ENCODE measurements at regions not wholly inside any gene's neighbourhood (a gene's known extent, or its start where the extent isn't known, plus 50 kb on each side); places are given as distances from the start of the nearest gene placed in this dataset.
"Not testable (repeated sequence)": the region's sequence is repeated elsewhere in the genome, so short reads cannot be mapped to it uniquely, and the experiment has no call there.

GRCh38 chr18:51569561-51569960 is 372.1 kb upstream of the MEX3C start:
- DNase-seq = no peak
- Histone ChIP-seq H3K27ac (no peak overlapping the region), H3K27me3 (no peaks in the 10 kb centered on the region), H3K4me1 (no peaks in the 10 kb centered on the region), H3K9me3 (peaks cover 0 to under 1% (median 0%) of the 10 kb centered on the region in 4 donors), H3K36me3 (no peaks in the 10 kb centered on the region), H3K4me3 (no peak overlapping the region)
- TF ChIP-seq EP300 (IDR thresholded peaks at IDR 0.05) (no peak), CTCF (IDR thresholded peaks at IDR 0.05) (no peak), POLR2A (IDR thresholded peaks at IDR 0.05) (no peak), POLR2AphosphoS5 (IDR thresholded peaks at IDR 0.05) (no peak)
- WGBS, 5 donors = 58 to 77% (median 73%) methylated on average over 2 of the region's 2 CpGs
- intact Hi-C loops (cut with DNase I; ENCODE audit: low total_unique reads) = no loop called here

- H3K4me1 ChIP-seq; H3K27ac ChIP-seq; H3K36me3 ChIP-seq; H3K9me3 ChIP-seq; intact Hi-C loops (cut with DNase I; ENCODE audit: low total_unique reads); H3K4me3 ChIP-seq; DNase-seq; H3K27me3 ChIP-seq: not testable (repeated sequence)
- WGBS, 5 donors = 75 to 81% (median 76%) methylated on average over 4 of the region's 4 CpGs
Observed at GRCh38 chr18:51570071-51570470, 372.6 kb upstream of the MEX3C start.

DNA sequence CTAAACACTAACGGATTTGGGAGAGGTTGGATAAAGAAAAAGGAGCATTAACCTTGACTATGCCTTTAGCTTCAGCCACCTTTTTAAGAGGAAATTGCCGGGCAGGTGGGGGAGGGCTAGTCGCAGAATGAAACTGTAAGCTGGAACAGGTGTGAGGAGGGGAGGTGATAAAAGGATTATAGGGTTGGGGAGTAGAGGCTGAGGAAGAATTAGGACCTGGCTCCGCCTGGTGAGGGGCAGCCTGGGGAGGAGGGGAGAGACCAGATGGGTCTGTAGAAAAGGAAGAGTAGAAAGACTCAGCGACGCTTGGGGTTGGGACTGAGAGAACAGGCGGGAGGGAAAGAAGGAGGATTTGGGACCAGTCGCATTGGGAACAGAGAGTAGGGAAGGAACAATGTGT is 376.4 kb upstream of the MEX3C start:
- WGBS, 5 donors = 69 to 74% (median 71%) methylated on average over 7 to 8 of the region's 8 CpGs
- peaks cover 0 to 11% (median 6%) of the 10 kb centered on the region in 4 donors for H3K9me3 ChIP-seq
- H3K27ac ChIP-seq; H3K4me3 ChIP-seq; H3K27me3 ChIP-seq; intact Hi-C loops (cut with DNase I; ENCODE audit: low total_unique reads); H3K36me3 ChIP-seq; H3K4me1 ChIP-seq; DNase-seq: not testable (repeated sequence)

GRCh38 chr18:51575171-51575570 is 377.7 kb upstream of the MEX3C start:
- H3K27me3 ChIP-seq = no peaks in the 10 kb centered on the region
- TF ChIP-seq POLR2AphosphoS5 (IDR thresholded peaks at IDR 0.05) = no peak
- no peak for TF ChIP-seq EP300 (IDR thresholded peaks at IDR 0.05)
- no peak for TF ChIP-seq CTCF (IDR thresholded peaks at IDR 0.05)
- no peak for TF ChIP-seq POLR2A (IDR thresholded peaks at IDR 0.05)
- intact Hi-C loops (cut with DNase I; ENCODE audit: low total_unique reads) = no loop called here
- H3K27ac ChIP-seq = no peak overlapping the region
- no peak for DNase-seq
- WGBS, 5 donors = 84 to 93% (median 87%) methylated on average over 2 of the region's 2 CpGs
- H3K4me1 ChIP-seq = no peaks in the 10 kb centered on the region
- peaks cover 0 to 11% (median 6%) of the 10 kb centered on the region in 4 donors for H3K9me3 ChIP-seq
- H3K4me3 ChIP-seq = no peak overlapping the region
- H3K36me3 ChIP-seq = no peaks in the 10 kb centered on the region

DNA sequence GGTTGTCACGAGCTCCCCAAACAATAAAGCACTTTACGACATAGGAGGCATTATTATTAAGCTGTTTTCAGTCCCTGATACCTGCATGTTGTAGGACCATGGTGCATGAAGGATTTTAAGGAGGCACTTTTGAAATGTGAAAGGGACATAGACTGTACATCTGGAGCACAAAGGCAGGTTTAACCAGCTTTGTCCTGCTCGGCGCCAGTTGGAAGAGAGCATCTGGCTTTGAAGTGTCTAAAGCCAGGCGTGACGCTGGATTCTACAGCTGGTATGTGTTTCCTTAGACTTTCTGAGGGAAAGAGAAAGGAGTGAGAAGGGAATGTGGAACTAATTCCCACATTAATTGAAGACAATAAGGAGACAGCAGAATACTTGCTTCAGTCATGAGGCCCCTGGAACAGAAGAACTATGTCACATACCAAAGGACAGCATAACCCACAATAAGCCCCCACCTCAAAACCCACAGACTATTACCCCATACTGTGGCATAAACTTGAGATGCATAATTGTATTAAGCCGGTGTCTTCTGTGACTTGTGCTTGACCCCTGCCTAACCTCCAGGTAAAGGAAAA is 381.0 kb upstream of the MEX3C start:
- intact Hi-C loops (cut with DNase I; ENCODE audit: low total_unique reads) = no loop called here
- H3K4me3 ChIP-seq = no peak overlapping the region
- WGBS, 5 donors = 84 to 87% (median 85%) methylated on average over 7 of the region's 7 CpGs
- no peak overlapping the region for H3K27ac ChIP-seq
- no peak for DNase-seq
- no peaks in the 10 kb centered on the region for H3K4me1 ChIP-seq
- no peaks in the 10 kb centered on the region for H3K27me3 ChIP-seq
- TF ChIP-seq CTCF (IDR thresholded peaks at IDR 0.05) = no peak
- no peak for TF ChIP-seq EP300 (IDR thresholded peaks at IDR 0.05)
- TF ChIP-seq POLR2AphosphoS5 (IDR thresholded peaks at IDR 0.05) = no peak
- TF ChIP-seq POLR2A (IDR thresholded peaks at IDR 0.05) = no peak
- H3K36me3 ChIP-seq = no peaks in the 10 kb centered on the region
- peaks cover 0 to 11% (median 6%) of the 10 kb centered on the region in 4 donors for H3K9me3 ChIP-seq

All from stomach (tissue), 8 donors.